PC-3 (cell line): ENCODE measurements at regions not wholly inside any gene's neighbourhood (a gene's known extent, or its start where the extent isn't known, plus 50 kb on each side); places are given as distances from the start of the nearest gene placed in this dataset.

Source experiments
- CTCF ChIP-seq: fragments of 300-600 bp; sonication (generic); conservative IDR thresholded peaks from 2 replicates; pipeline ENCODE4 v1.5.1; 2017; ENCODE audit warnings: antibody characterized with exemption, low read depth, mild to moderate bottlenecking, low read length
- EZH2phosphoT487 ChIP-seq: fragments of 300-600 bp; sonication (generic); IDR thresholded peaks from 2 replicates; pipeline ENCODE4 v1.6.1; 2018; ENCODE audit warnings: mild to moderate bottlenecking, antibody characterized with exemption, low read length, borderline replicate concordance

DNA sequence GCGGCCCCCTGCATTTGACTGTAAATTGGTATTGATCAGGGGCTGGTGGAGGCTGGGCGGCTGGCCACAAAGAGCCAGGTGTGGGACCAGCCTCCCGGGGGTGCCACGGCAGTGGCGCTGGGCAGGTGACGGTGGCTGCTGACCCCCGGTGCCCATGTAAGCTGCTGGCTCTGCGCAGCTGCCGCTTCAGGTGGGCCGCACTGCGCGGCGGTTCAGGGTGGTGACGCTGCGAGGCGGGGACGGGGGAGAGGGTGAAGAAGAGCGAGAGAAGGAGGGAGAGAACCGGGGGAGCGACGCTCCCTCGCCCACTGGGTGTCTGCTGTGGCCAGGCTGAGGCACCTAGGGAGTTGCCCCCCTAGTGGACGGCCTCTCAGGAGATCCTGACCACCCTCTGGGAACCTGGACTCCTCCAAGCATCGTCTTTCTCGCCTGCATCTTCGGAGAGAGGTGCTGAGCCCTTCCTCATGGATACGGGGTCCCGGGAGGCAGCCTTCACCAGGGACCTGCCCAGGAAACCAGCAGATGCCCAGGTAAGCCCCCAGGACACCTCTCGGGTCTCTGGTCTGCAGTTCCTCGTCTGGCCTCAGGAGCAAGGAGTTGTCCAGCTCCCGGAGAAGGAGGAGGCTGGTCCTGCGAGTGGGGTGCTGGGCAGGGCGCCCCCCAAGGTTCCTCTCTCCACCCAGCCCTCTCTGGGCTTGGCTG is 77.5 kb upstream of the GATA5 start:
- TF ChIP-seq CTCF = 0 out of 2 replicates have a peak, but pooled peaks have one; percentile 25
- TF ChIP-seq EZH2phosphoT487 = no peak
